ENCODE measurements at regions not wholly inside any gene's neighbourhood (a gene's known extent, or its start where the extent isn't known, plus 50 kb on each side); places are given as distances from the start of the nearest gene placed in this dataset.

DNA sequence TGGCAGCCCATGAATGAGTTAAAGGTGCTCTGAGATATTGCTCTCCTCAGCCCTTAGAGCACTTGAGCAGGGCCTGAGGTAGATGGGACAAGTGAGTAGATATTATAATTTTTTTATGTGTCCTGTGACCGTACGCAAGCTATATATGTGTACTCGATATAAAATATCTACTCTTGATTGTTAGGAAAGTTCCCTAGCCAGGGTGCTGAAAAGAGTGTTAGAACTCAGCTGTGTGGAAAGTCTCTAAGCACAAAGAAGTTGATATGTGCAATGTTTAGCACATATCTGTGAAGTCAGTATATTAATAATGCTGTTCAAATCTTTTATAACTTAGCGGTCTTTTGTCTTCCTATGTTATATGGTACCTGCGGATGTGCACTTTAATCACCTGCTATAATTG lies 114.6 kb upstream of the PLD5 start:
- DNase-seq (ENCODE audit: low read depth) = no peak
- TF ChIP-seq, protein P1, sequence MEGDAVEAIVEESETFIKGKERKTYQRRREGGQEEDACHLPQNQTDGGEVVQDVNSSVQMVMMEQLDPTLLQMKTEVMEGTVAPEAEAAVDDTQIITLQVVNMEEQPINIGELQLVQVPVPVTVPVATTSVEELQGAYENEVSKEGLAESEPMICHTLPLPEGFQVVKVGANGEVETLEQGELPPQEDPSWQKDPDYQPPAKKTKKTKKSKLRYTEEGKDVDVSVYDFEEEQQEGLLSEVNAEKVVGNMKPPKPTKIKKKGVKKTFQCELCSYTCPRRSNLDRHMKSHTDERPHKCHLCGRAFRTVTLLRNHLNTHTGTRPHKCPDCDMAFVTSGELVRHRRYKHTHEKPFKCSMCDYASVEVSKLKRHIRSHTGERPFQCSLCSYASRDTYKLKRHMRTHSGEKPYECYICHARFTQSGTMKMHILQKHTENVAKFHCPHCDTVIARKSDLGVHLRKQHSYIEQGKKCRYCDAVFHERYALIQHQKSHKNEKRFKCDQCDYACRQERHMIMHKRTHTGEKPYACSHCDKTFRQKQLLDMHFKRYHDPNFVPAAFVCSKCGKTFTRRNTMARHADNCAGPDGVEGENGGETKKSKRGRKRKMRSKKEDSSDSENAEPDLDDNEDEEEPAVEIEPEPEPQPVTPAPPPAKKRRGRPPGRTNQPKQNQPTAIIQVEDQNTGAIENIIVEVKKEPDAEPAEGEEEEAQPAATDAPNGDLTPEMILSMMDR (IDR thresholded peaks at IDR 0.05; ENCODE audit: insufficient read depth, low read depth, low read length, missing control alignments) = no peak
- no peak overlapping the region for H3K4me3 ChIP-seq (ENCODE audit: low read depth, low read length)

DNA sequence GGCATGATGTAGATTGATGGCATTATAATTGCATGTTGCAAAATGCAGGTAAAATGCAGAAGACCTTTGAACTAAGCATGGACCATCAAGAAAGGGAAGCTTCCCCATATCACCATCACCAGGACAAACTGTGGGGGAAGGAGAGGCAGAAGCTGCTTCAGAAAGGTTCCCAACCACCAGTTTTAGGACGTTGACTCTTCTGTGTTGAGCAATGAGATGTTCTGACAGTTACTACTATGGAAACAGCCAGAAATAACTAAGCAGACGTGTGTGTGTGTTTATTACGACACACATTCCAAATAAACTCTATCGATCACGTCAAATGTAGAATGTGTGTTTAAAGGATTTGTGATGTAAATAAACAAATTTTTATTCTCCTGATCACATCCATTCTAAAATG lies 110.2 kb upstream of the PLD5 start:
- TF ChIP-seq, protein P1 (IDR thresholded peaks at IDR 0.05; ENCODE audit: insufficient read depth, low read depth, low read length, missing control alignments) = no peak
- no peak overlapping the region for H3K4me3 ChIP-seq (ENCODE audit: low read depth, low read length)
- DNase-seq (ENCODE audit: low read depth) = no peak

DNA sequence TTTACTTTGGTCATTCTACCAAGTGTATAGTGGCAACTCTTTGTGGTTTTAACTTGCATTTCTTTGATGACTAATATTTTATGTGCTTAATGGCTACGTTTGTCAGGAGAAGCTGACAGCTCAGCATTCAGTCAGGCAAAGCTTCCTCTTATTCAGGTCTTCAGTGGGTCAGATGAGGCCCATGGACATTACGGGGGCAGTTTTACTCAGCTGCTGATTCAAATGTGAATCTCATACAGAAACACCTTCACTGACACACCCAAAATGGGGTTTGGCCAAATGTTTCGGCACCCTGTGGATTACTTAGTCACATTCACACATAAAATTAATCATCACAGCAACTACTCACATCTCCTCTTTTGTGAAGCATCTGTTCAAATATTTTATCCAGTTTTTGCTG lies 104.9 kb upstream of the PLD5 start:
- H3K4me3 ChIP-seq (ENCODE audit: low read depth, low read length) = no peak overlapping the region
- TF ChIP-seq, protein P1 (IDR thresholded peaks at IDR 0.05; ENCODE audit: insufficient read depth, low read depth, low read length, missing control alignments) = no peak
- DNase-seq (ENCODE audit: low read depth) = no peak

DNA sequence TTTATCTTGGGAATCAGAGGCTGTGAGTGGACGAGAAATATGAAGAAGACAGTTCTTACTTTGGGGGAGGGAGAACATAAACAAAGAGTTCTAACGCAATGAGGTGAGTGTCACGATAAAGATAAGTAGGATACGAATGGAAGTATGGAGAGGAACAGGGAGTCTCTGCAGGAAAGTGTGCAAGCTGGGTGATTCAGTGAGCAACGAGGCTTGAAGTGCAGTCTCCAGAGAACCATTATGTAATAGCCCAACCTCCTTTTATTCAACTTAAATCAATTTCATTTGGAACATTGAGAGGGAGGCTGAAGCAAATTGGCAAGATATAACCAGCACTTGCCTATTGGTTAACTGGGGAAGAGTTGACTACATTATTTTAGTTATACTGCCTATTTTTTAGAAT lies 99.3 kb upstream of the PLD5 start:
- no peak overlapping the region for H3K4me3 ChIP-seq (ENCODE audit: low read depth, low read length)
- DNase-seq (ENCODE audit: low read depth) = no peak
- TF ChIP-seq, protein P1 (IDR thresholded peaks at IDR 0.05; ENCODE audit: insufficient read depth, low read depth, low read length, missing control alignments) = no peak

DNA sequence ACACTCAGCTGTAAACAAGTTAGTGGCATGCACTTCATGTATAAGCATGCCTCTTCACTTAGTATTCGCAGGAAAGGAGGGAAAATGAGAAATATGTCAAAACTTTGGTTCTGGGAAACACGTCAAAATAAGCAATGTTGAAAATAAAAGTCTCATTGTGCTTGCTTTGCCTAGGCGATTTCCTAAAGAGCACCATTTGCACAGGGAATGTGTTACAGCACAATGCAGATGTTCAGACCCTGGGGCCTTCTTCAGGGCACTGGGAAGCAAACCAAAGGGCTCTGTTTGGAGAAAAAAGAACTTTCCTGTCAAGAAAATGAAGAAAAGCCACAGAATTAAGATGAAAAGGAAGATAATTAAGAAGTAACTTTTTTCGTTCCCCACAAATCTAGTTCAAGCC lies 98.6 kb upstream of the PLD5 start:
- DNase-seq (ENCODE audit: low read depth) = no peak
- TF ChIP-seq, protein P1 (IDR thresholded peaks at IDR 0.05; ENCODE audit: insufficient read depth, low read depth, low read length, missing control alignments) = no peak
- no peak overlapping the region for H3K4me3 ChIP-seq (ENCODE audit: low read depth, low read length)

DNA sequence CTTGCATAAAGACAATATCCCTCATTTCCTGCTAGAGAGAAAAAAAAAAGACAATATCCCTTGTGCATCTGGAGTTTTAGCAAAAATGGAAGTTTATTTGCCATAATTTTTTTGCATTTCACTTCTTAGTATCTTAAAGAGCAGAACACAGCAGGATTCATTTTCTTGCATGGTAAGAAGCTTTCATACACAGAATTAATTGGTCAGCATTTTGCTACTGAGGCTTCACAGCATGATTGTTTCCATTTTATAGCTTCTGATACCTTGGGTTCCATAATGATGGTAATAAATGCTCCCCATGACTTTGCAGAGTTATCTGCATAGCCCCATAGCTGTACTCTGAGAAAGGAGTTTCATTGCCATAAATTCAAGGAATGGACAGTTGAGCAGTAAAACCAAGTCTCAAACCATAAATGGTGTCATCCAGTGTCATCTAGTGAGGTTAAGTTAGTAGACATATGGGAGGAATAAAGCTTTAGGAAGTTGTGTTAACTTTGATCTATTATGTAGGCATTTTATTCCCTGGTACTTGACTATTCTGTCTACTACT lies 88.8 kb upstream of the PLD5 start:
- H3K4me3 ChIP-seq (ENCODE audit: low read depth, low read length) = no peak overlapping the region
- DNase-seq (ENCODE audit: low read depth) = no peak
- TF ChIP-seq, protein P1 (IDR thresholded peaks at IDR 0.05; ENCODE audit: insufficient read depth, low read depth, low read length, missing control alignments) = no peak

DNA sequence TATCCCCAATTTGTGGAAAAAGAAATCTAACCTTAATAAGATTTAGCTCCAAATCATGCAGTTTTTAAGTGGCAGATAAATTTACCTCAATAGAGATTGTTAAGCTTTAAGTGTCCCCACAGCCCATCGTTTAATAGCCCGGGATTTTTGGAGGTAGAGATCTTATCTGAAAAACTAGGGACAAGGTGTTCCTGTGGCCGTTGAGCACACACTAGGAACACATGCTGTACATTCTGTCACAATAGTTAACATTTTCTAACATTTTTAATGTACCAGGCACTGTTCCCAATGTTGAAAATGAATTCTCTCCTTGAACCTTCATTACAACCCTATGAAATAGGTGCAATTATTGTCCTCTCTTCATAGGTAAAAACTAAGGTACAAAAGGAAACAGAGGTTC lies 85.7 kb upstream of the PLD5 start:
- TF ChIP-seq, protein P1 (IDR thresholded peaks at IDR 0.05; ENCODE audit: insufficient read depth, low read depth, low read length, missing control alignments) = no peak
- DNase-seq (ENCODE audit: low read depth) = no peak
- H3K4me3 ChIP-seq (ENCODE audit: low read depth, low read length) = no peak overlapping the region

Data from GM12865 (cell line).